Peyer's patch (tissue), 4 donors: ENCODE measurements at regions not wholly inside any gene's neighbourhood (a gene's known extent, or its start where the extent isn't known, plus 50 kb on each side); places are given as distances from the start of the nearest gene placed in this dataset.
A peak's percentile ranks its signal among the peaks of the same experiment; 100 is the strongest.
"Not testable (repeated sequence)": the region's sequence is repeated elsewhere in the genome, so short reads cannot be mapped to it uniquely, and the experiment has no call there.

Experiments used
- DNase-seq, 3 donors: peaks; one replicate each; pipeline ENCODE4 v3.0.0-alpha.2; 2017 to 2019
- H3K27ac ChIP-seq, 4 donors: fragments of 200-600 bp; sonication (generic); one replicate each; pipeline ENCODE4 v1.5.1; 2016 to 2019
- H3K27me3 ChIP-seq, 2 donors: fragments of 200-600 bp; sonication (generic); one replicate each; pipeline ENCODE4 v1.5.1; 2019
- H3K36me3 ChIP-seq, 3 donors: fragments of 200-600 bp; sonication (generic); one replicate each; pipeline ENCODE4 v1.5.1; 2016 to 2019
- H3K4me1 ChIP-seq, 4 donors: fragments of 200-600 bp; sonication (generic); one replicate each; pipeline ENCODE4 v1.5.1; 2016 to 2019
- H3K4me3 ChIP-seq, 4 donors: fragments of 200-600 bp; sonication (generic); 1 replicate in 3 of 4; 2 replicates in 1 of 4; pipeline ENCODE4 v1.5.1; 2016 to 2019; ENCODE audit warnings: mild to moderate bottlenecking in 1 of 4
- H3K9me3 ChIP-seq, 4 donors: fragments of 200-600 bp; sonication (generic); one replicate each; pipeline ENCODE4 v1.5.1; 2016 to 2019; ENCODE audit warnings: mild to moderate bottlenecking in 1 of 4
- POLR2A ChIP-seq, 2 donors: fragments of 450-650 bp; IDR thresholded peaks; one replicate each; pipeline ENCODE4 v1.5.1; 2017; ENCODE audit warnings: antibody characterized with exemption in 2 of 2, mild to moderate bottlenecking in 2 of 2, moderate library complexity in 2 of 2
- TF ChIP-seq, protein P1 (sequence below), 6 experiments: fragments of 450-650 bp in 4 of 6; fragments of 200-600 bp in 2 of 6; sonication (generic) in 1 of 6; IDR thresholded peaks; one replicate each; pipeline ENCODE4 v1.5.1; 2017 to 2019; ENCODE audit warnings: antibody characterized with exemption in 6 of 6, mild to moderate bottlenecking in 3 of 6, moderate library complexity in 1 of 6

DNA sequence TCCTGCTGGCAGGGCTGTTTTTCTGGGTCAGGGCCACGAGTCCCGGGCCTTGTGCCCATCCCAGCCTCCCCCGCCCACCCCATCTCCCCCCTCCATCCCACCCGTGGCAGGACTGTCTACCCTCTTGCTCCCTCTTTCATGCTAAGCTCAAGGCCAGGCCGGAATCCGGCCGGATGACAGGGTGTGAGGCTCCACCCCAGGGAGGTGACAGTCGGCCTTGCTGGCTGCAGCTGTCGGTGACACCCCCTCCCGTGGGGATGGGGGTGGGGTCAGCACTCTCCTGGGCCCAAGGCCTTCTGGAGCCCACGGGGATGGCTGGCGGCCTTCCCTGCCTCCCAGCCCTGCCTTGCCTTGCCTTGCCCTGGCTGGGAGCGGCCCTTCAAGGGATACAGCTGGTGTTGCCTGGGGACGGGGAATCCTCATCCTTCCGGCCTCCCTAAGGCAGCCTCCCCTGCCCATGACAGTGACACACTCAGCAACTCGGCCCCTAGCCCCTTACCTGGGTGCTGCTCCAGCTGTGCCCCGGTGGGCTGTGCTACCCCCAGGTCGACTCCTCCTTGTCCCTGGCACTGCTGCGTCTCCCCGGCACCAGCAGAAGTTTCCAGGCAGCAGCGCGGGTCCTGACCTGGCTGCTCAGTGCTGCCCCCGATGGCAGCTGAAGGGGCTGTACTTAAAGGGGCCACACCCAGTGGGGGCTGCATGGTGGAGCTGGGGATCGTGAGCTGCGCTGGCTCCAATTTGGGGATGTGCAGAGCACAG lies 303.9 kb downstream of the CCDC74A start:
- H3K9me3 ChIP-seq, H3K27ac ChIP-seq, H3K36me3 ChIP-seq, H3K4me3 ChIP-seq, H3K4me1 ChIP-seq, H3K27me3 ChIP-seq: not testable (repeated sequence)
- peak in 1 of 3 donors; percentile 45 for DNase-seq

DNA sequence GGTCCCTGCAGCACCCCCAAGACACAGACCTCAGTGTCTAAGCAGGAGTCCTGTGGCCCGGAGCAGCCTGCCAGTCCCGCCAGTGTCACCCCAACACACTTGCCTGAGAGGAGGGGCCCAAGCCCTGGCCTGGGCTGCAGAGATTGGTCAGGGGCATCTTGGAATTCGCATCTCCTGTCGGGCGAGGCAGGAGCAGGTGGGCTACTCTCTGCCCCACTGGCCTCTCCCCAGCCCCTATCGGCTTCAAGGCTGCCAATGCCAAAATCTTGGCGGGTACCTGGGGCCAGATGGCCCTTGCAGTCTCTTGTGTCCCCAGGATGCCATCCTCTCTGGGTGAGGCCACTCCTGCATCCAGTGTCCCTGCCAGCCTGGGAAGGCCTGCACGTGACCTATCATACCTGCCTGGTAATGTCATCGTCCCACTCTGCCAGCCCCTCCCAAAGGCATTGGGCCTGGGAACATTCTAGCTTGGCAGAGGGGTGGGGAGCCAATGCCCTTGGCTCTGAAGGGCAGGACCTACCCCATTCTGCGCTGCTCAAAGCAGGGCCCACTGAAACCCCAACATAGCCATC lies 304.6 kb downstream of the CCDC74A start:
- H3K9me3 ChIP-seq, H3K4me1 ChIP-seq, H3K27ac ChIP-seq, H3K36me3 ChIP-seq, DNase-seq, H3K4me3 ChIP-seq, H3K27me3 ChIP-seq: not testable (repeated sequence)

DNA sequence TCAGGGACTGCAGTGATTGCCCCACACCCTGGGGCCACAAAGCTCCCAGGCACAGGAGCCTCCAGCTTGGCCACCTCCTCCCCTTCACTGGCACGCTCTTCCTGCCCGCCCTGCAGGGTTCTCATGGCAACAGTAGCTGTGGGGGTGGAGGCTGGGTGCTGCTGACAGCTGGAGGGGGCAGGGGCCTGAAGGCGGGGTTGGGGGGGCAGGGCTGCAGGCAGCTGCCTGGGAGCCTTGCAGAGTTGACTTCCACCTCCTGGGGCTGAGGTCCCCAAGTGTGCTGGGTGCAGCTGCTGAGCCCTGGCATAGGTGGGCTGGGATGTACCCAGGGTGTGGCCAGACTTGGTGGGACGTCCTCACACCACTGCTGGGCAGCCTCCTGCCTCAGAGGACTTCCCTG lies 305.2 kb downstream of the CCDC74A start:
- not testable (repeated sequence) for H3K27me3 ChIP-seq, H3K4me3 ChIP-seq, H3K27ac ChIP-seq

GRCh38 chr2:131833367-131834202 lies 305.9 kb downstream of the CCDC74A start:
- H3K27ac ChIP-seq, H3K9me3 ChIP-seq, H3K4me1 ChIP-seq, H3K27me3 ChIP-seq, DNase-seq, H3K36me3 ChIP-seq, H3K4me3 ChIP-seq: not testable (repeated sequence)

More for the DNA sequence above, 305.2 kb downstream of the CCDC74A start:
- H3K9me3 ChIP-seq, DNase-seq, H3K4me1 ChIP-seq, H3K36me3 ChIP-seq: not testable (repeated sequence)

DNA sequence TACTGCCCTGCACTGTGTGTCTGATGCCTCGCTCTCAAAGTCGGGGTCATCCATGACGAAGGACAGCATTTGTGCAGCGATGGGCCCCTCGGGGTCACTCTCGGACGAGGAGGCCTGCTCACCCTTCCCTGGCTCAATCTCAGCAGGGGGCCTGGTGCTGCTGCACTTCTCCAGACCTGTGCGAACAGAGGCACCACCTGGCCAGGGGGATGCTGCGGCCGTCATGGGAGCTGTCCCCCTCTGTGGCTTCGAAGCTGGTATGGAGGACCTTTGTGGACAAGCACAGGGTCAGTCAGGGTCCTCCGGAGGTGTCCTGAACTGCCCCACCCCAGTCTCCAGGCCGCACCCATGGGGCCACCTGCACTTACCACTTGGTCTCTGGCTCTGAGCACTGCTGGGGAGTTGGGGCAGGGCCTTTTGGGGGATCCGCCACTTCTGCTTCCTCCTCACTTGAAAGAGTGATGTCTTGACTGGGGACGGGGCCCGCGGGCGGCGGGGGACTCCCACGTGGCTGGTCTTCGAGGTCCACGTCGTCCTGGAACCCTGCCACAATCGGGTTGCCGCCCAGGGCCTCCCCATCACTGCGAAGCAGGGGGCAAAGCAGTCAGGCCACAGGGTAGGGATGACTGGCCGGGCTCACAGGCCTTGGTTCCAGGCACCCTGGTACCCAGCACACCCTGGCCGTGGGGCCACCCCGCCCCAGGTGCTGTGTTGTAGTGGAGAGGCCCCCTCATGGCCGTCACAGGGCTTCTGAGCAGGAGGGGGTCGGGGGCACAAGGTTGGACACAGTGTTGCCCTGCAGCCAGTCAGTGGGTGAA lies 306.7 kb downstream of the CCDC74A start:
- H3K4me1 ChIP-seq, H3K27me3 ChIP-seq, H3K27ac ChIP-seq, H3K36me3 ChIP-seq, H3K4me3 ChIP-seq, H3K9me3 ChIP-seq: not testable (repeated sequence)
- DNase-seq = peak in 1 of 3 donors; percentile 31

DNA sequence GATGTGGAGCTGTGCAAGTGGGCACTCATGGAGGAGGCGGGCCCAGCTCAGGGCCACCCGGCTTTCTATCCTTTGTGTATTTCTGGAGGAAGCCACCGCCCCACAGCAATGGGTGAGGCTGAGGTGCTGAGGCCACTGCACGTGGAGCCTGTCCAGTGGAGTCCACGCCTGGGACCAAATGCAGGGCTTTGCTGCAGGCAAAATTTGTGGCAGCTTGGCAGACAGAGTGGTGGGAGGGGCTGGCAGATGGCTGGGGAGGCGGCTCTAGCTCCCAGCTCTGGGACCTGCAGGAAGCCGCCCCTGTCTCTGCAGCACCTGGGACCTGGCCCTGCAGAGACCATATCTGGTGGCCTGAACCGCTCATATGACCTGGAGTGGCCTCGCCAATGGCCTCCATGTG lies 307.3 kb downstream of the CCDC74A start:
- not testable (repeated sequence) for H3K27ac ChIP-seq, H3K9me3 ChIP-seq, H3K4me3 ChIP-seq, H3K4me1 ChIP-seq, DNase-seq, H3K27me3 ChIP-seq, H3K36me3 ChIP-seq

DNA sequence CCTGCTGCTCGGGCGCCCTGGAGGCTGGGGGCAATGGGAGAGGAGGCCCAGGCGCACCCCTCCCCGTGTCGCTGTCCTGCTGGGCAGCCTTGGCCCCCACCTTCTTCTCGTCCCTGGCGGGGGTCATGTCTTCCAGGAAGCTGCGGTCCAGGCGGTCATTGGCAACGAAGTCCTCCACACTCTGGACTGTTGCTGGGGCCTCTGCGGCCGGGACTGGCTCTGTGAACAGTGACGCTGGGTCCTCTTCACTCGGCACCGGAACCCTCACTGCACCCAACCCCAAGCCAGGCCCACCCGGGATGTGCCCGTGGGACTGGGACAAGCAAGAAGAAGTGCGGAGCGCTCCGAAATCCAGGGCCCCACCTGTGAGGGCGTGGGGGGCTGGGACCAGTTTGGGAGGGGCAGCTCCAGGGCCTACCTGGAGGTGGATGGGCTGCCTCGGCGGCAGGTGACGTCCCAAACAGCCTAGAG lies 308.0 kb downstream of the CCDC74A start:
- H3K4me3 ChIP-seq = no peak overlapping the region
- no peaks in the 10 kb centered on the region for H3K36me3 ChIP-seq

DNA sequence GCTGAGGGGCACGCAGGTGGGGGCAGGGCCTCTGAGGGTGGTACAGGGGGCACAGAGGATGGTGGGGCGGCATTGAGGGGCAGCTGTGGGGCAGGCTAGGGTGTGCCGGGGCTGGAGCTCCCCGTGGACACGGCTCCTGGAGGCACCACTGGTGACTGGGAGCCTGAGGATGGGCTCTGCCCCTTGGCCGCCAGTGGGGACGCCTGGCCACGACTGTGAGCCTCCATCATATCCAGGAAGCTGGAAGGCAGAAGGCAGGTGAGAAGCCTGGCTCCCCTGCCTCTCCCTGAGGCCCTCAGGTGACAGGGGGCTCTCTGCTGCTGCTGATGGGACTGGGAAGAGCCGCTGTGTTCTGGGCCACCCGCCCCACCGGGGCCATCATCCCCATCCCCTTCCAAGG lies 308.4 kb downstream of the CCDC74A start:
- H3K4me1 ChIP-seq, DNase-seq, H3K27ac ChIP-seq: not testable (repeated sequence)

More for the DNA sequence above, 308.0 kb downstream of the CCDC74A start:
- no peaks in the 10 kb centered on the region for H3K9me3 ChIP-seq
- TF ChIP-seq, protein P1, sequence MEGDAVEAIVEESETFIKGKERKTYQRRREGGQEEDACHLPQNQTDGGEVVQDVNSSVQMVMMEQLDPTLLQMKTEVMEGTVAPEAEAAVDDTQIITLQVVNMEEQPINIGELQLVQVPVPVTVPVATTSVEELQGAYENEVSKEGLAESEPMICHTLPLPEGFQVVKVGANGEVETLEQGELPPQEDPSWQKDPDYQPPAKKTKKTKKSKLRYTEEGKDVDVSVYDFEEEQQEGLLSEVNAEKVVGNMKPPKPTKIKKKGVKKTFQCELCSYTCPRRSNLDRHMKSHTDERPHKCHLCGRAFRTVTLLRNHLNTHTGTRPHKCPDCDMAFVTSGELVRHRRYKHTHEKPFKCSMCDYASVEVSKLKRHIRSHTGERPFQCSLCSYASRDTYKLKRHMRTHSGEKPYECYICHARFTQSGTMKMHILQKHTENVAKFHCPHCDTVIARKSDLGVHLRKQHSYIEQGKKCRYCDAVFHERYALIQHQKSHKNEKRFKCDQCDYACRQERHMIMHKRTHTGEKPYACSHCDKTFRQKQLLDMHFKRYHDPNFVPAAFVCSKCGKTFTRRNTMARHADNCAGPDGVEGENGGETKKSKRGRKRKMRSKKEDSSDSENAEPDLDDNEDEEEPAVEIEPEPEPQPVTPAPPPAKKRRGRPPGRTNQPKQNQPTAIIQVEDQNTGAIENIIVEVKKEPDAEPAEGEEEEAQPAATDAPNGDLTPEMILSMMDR (IDR thresholded peaks at IDR 0.05) = no peak
- TF ChIP-seq POLR2A (IDR thresholded peaks at IDR 0.05) = no peak
- no peaks in the 10 kb centered on the region for H3K27me3 ChIP-seq
- no peaks in the 10 kb centered on the region for H3K4me1 ChIP-seq
- no peak overlapping the region for H3K27ac ChIP-seq
- peak in 1 of 3 donors; percentile 29 for DNase-seq

DNA sequence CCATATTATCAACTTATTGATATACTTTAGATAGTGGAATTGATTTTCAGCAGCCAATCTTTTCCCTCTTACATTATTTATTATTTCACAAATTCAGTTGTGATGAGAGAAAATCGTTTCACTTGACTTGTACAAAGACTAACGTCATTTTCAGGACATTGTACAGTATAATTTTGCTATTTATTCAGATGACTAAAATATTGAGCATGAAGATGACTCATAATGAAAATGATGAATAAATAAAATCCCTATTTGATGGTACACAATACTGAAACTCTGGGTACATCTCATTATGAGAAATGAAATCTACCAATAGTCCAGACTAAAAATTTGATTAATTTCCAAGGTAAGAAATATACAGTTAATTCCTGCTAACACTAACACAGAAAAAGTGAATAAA lies 316.4 kb downstream of the CCDC74A start:
- H3K27ac ChIP-seq, H3K27me3 ChIP-seq, H3K4me3 ChIP-seq, H3K9me3 ChIP-seq, H3K4me1 ChIP-seq, H3K36me3 ChIP-seq, DNase-seq: not testable (repeated sequence)

More for the DNA sequence above, 308.4 kb downstream of the CCDC74A start:
- not testable (repeated sequence) for H3K4me3 ChIP-seq, H3K9me3 ChIP-seq, H3K36me3 ChIP-seq, H3K27me3 ChIP-seq

GRCh38 chr2:131856202-131856601 lies 305.6 kb downstream of the ANKRD30BL start:
- not testable (repeated sequence) for DNase-seq, H3K36me3 ChIP-seq, H3K27me3 ChIP-seq

More at GRCh38 chr2:131856202-131856601, 305.6 kb downstream of the ANKRD30BL start:
- H3K4me1 ChIP-seq, H3K9me3 ChIP-seq, H3K27ac ChIP-seq, H3K4me3 ChIP-seq: not testable (repeated sequence)
